Heart right ventricle (tissue), 16 donors: ENCODE measurements at regions not wholly inside any gene's neighbourhood (a gene's known extent, or its start where the extent isn't known, plus 50 kb on each side); places are given as distances from the start of the nearest gene placed in this dataset.

Experiments used
- ATAC-seq, 8 donors: fragments of 200-7000 bp; cut with Tn5 transposase; one replicate each; pipeline ENCODE4 v1.9.1; 2020; ENCODE audit warnings: mild to moderate bottlenecking in 8 of 8, moderate library complexity in 8 of 8, moderate number of reproducible peaks in 1 of 8
- DNase-seq, 2 donors: peaks; one replicate each; pipeline ENCODE4 v3.0.0-alpha.2; 2020
- H3K27ac ChIP-seq, 10 donors: fragments of 200-600 bp; sonication (generic) in 2 of 10; one replicate each; pipeline versions ENCODE4 v1.5.0 to v1.8.0; 2020 to 2022; ENCODE audit warnings: mild to moderate bottlenecking in 3 of 10
- H3K27me3 ChIP-seq, 7 donors: fragments of 200-600 bp; one replicate each; pipeline ENCODE4 v1.8.0; 2021 to 2022; ENCODE audit warnings: mild to moderate bottlenecking in 2 of 7
- H3K36me3 ChIP-seq, 9 donors: fragments of 200-600 bp; sonication (generic) in 1 of 9; one replicate each; pipeline versions ENCODE4 v1.5.0 to v1.8.0; 2020 to 2022; ENCODE audit warnings: mild to moderate bottlenecking in 2 of 9
- H3K4me1 ChIP-seq, 9 donors: fragments of 200-600 bp; sonication (generic) in 1 of 9; one replicate each; pipeline versions ENCODE4 v1.5.0 to v1.8.0; 2020 to 2022; ENCODE audit warnings: mild to moderate bottlenecking in 4 of 9
- H3K4me3 ChIP-seq, 10 donors: fragments of 200-600 bp; sonication (generic) in 2 of 10; one replicate each; pipeline versions ENCODE4 v1.5.0 to v1.8.0; 2020 to 2022; ENCODE audit warnings: mild to moderate bottlenecking in 7 of 10, moderate library complexity in 2 of 10
- H3K9me3 ChIP-seq, 11 donors: fragments of 200-600 bp in 10 of 11; sonication (generic) in 2 of 11; one replicate each; pipeline versions ENCODE4 v1.5.0 to v1.8.0; 2013 to 2022; ENCODE audit warnings: mild to moderate bottlenecking in 2 of 11, control low read depth in 1 of 11, moderate library complexity in 1 of 11
- WGBS, 2 donors: extraction: QIAGEN DNeasy Blood & Tissue Kit; methylation state at CpG; one replicate each; pipeline ENCODE4 v1.1.7; 2013; ENCODE audit warnings: inconsistent platforms in 1 of 2; 5-methylcytosine and 5-hydroxymethylcytosine counted together
- intact Hi-C, 10 donors: fragments of 100-400 bp; cut with DNase I; formaldehyde crosslinking; loops; one replicate each; pipeline versions ENCODE4 v1.11.1 to v1.14.2; 2022
- TF ChIP-seq, protein P1 (sequence below), 9 donors: fragments of 200-600 bp; sonication (generic) in 2 of 9; IDR thresholded peaks; one replicate each; pipeline versions ENCODE4 v1.5.0 to v1.8.0; 2021 to 2022; ENCODE audit warnings: antibody characterized with exemption in 9 of 9, mild to moderate bottlenecking in 5 of 9, moderate library complexity in 1 of 9
- donor health status: Arrhythmogenic right ventricular cardiomyopathy.
- donor health status: ischemic (EF 13 %, LVEDD 7.1; RV severe dilation, severe dysfunction).
- donor health status: healthy with polysubstance abuse.
- donor health status: DM: no; HTN: yes; CAD: no.
- donor health status: DM: no; HTN: no; CAD: no.
- donor health status: ischemic (EF 25% LVEDD 6.9; RV normal size, moderate dysfunction).
- donor health status: ischemic (EF 25% LVEDD 5.7; RV mildly dilated, moderate dysfunction).
- donor health status: healthy.
- donor health status: DM: yes; HTN: yes; CAD: no.
- donor health status: Ischemic cardiomyopathy.
- donor health status: ischemic (EF 35%, LVEDD 5.7; RV mildly dilated, moderate dysfunction).
- donor health status: nonischemic (EF 11% LVEDD 7.7; RV severe dilation, severe dysfunction).
- donor health status: DM: yes; HTN: yes; CAD: no.
- donor health status: PGD.
- donor health status: ischemic (EF 29% LVEDD 5.4; RV normal size, mild dysfunction).
- donor health status: nonischemic (EF 23%, LVEDD 6.1; RV moderate dilation, normal function).

DNA sequence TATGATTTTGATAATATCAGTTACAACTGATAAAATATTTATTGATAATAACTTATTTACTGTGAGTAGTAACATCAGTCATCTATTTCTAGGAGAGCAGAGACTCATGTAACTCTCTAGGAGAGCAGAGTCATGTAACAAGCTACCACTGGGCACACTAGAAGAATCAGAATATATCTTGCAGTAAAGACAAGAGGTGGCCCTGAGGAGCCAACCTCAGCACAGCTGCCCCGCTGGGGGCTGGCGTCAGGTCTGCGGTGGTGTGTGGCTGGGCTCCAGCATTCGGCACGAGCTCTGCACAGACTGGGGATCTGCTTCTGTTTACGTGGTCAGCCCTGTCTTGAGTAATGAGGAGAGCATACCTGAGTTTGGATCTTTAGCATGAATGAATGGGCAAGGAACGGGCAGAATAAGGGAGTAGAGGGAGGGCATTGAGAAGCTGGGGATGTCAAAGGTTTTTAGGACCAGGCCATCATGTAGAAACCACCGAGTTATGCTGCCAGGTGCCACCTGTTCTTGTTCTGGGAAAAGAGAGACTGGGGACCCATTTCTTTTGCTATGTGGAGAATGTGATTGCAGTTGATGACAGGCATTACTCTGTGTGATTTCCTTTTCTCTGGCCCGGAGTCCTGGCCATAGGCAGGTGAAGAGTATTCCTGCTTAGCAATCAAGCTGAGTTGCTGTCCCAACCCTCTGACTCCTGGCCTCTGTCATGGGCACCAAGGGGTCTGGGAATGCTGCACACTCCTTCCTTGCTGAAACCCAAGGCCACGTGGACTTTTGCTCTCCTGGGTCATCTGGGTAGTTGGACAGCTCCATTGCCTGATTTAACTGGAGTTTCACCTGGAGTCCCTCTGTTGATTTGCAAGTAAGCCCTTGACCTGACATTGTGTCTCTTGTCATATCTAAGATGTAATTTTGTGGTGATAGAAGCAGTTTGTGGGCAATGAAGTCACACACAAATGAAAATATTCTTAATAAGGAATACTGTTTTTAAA is 50.9 kb upstream of the HEPHL1 start:
- no peak overlapping the region for H3K4me3 ChIP-seq
- H3K27me3 ChIP-seq, result no peaks in the 10 kb centered on the region
- no peaks in the 10 kb centered on the region for H3K36me3 ChIP-seq
- H3K27ac ChIP-seq, result no peak overlapping the region
- no peaks in the 10 kb centered on the region for H3K4me1 ChIP-seq
- TF ChIP-seq, protein P1, sequence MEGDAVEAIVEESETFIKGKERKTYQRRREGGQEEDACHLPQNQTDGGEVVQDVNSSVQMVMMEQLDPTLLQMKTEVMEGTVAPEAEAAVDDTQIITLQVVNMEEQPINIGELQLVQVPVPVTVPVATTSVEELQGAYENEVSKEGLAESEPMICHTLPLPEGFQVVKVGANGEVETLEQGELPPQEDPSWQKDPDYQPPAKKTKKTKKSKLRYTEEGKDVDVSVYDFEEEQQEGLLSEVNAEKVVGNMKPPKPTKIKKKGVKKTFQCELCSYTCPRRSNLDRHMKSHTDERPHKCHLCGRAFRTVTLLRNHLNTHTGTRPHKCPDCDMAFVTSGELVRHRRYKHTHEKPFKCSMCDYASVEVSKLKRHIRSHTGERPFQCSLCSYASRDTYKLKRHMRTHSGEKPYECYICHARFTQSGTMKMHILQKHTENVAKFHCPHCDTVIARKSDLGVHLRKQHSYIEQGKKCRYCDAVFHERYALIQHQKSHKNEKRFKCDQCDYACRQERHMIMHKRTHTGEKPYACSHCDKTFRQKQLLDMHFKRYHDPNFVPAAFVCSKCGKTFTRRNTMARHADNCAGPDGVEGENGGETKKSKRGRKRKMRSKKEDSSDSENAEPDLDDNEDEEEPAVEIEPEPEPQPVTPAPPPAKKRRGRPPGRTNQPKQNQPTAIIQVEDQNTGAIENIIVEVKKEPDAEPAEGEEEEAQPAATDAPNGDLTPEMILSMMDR (IDR thresholded peaks at IDR 0.05), result no peak
- intact Hi-C loops, result no loop called here
- H3K9me3 ChIP-seq, result peaks cover 0 to 12% (median 7%) of the 10 kb centered on the region in 11 donors
- DNase-seq (no peak), ATAC-seq (no peak)
- 72 to 80% methylated on average over 10 of the region's 10 CpGs for WGBS, 2 donors
